ENCODE measurements at regions not wholly inside any gene's neighbourhood (a gene's known extent, or its start where the extent isn't known, plus 50 kb on each side); places are given as distances from the start of the nearest gene placed in this dataset.
"Not testable (repeated sequence)": the region's sequence is repeated elsewhere in the genome, so short reads cannot be mapped to it uniquely, and the experiment has no call there.

- DNase-seq = no peak
Observed at GRCh38 chr12:127482950-127483349, 784.0 kb upstream of the TMEM132C start.

DNA sequence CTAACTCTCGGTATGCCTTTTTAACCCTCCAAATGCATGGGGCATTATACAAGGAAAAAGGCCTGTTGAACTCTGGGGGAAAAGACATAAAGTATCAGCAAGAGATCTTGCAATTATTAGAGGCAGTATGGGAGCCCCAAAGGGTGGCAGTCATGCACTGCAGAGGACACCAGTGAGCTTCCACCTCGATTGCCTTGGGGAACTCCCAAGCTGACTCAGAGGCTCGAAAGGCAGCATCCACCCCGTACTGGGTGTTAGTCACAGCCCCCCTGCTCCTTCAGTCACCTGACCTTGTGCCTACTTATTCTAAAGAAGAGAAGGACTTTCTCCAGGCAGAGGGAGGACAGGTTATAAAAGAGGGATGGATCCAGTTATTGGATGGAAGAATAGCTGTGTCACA, 781.4 kb upstream of the TMEM132C start:
- peak; percentile 91 for DNase-seq

- DNase-seq = no peak
Observed at GRCh38 chr12:127487031-127487430, 779.9 kb upstream of the TMEM132C start.

GRCh38 chr12:127489061-127489460, 777.9 kb upstream of the TMEM132C start:
- no peak for DNase-seq

DNA sequence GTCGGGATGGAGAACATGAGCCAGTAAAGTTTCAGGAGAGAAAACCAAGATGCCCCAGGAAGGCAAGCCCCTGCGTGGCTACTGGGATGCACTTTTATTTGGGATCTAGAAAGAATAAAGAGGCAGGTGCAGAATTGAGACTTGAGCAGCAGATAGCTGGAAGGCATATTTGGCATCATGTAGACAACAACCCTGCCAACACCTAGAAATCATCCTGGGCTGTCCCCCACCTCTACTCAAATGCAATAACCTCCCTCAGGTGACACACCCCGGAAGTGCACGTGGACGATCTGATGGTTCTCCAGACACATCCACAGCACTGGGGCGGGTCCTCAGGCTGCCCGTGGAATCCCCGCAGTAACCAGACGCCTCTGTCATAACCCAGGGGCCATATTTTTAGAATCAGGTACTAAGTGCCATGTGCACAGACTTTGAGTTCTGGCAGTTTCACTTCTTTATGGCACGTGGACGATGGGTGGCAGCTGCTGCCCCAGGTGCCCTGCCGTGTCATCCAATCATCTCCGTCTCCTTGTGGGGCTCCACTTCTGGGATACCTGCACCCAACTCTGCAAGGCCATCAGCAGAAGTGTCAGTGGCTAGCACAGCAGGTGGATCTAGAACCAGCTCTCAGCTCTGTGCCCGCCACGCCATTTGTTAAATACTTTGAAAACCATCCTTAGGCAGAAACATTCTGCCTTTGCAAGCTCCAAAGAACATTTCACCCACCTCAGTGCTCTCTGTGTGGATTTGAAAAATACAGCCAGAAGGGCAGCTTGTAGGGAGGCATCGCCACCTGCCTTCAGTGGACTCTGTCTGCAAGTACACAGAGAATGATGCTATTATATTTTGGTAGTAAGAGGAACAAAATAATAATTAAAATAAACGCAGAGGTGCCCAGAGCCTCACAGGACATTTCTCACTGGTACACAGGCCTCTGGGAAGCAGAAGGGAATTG, 771.7 kb upstream of the TMEM132C start:
- DNase-seq = no peak

- DNase-seq = no peak
Observed at GRCh38 chr12:127496255-127496654, 770.7 kb upstream of the TMEM132C start.

DNA sequence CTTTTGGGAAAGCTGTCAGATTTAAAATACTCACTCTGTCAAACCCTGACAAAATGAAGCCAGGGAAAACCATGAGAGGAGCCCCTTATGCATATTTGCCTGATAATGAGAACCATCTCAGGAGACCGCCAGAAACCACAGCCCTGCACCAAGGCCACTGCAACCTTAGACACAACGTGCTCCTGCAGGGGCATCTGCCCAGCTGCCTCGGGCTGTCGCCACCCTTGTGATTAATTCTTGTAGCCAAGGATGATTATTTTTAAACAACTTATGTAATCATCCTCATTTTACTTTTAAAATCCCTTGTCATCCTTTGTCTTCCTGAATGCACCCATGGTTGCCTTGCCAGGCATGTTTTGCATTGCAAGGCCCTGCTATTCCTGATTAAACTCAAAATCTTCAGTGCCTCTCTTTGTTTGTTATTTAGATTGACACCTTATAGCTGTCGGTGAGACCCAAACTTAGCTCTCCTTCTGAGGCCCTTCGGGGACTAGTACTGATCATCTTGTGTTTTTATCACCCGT, 766.4 kb upstream of the TMEM132C start:
- no peak for DNase-seq

DNA sequence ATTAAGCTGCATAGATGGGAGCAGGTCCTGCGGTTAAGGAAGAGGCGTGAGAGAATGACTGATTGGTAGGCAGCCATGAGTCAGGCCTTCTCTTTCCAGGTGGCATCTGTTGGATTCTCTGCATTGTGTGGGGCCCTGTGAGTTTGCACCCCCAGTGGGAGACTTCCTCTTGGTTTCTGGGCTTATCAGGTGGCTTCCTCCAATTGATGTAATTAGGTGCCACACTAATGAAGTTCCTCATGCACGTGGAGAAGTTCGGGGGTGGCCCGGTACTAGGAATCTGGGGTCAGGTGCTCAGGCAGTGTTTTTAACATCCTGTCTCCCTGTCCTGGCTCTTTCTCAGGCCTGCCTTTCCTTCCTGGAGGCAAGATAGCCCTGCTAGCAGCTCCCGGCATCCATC, 765.1 kb upstream of the TMEM132C start:
- no peak for DNase-seq

- DNase-seq = no peak
Observed at GRCh38 chr12:127503246-127503645, 763.7 kb upstream of the TMEM132C start.

DNA sequence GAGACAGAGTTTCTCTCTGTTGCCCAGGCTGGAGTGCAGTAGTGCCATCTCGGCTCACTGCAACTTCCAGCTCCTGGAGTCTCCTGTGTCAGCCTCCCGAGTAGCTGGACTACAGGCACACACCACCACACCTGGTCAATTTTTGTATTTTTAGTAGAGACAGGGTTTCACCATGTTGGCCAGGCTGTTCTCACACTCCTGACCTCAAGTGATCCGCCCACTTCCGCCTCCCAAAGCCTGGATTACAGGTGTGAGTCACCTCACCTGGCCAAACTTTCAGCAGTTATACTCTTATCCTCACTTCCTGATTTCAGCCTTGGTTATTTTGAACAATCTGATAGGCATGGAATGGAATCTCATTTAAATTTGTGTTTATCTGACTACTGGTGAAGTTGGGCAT, 763.0 kb upstream of the TMEM132C start:
- DNase-seq = not testable (repeated sequence)

DNA sequence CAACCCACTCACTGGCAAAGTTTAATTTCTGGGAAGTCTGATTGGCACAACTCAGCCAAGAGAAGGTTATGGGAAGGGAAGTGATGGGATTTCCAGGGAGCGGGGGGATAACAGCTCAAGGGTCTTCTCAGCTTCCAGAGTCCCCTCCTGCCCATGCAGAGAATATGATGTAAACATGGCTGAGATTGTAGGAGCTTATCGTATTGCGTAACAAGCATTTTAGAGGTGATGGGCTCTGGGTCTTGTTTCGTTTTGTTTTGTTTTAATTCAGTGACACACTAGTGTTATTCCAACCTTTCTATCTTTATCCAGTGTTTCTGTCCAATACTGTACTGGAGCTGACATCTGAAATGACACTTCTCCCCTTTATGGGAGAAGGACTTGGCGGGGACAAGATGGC, 762.1 kb upstream of the TMEM132C start:
- no peak for DNase-seq

- DNase-seq = no peak
Observed at GRCh38 chr12:127507341-127507740, 759.6 kb upstream of the TMEM132C start.

DNA sequence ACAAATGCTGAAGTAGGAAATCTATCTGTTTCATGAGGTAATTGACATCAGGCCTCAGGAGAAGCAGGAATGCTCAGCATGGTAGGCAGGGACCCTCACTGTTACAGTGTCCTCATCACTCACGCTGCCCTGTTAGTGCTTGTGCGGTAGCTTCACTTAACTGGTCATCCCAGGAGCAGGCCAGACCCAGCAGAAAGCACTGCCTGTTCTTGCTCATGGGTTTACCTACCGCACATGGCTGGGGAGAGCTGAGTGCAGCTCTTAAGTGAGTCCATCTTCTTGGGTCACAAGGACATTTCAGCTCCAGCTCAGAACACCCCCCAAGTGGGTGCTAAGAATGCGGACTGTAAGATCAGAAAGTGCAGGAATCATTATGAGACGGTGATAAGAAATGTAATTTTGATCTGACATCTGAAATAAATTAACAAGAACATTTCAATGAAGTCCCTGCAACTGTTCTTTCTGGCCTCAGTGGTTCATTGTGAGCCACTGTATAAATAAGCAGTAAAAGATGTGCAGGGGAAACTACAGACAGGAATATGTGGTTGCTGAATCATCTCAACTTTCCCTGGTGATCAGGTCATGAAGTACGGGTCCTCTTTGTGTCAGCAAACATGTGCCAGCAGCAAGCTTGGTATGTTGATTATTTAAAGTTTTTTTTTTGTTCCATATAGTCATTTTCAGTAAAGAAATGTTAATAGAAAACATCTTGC, 757.7 kb upstream of the TMEM132C start:
- DNase-seq = peak; percentile 38

DNA sequence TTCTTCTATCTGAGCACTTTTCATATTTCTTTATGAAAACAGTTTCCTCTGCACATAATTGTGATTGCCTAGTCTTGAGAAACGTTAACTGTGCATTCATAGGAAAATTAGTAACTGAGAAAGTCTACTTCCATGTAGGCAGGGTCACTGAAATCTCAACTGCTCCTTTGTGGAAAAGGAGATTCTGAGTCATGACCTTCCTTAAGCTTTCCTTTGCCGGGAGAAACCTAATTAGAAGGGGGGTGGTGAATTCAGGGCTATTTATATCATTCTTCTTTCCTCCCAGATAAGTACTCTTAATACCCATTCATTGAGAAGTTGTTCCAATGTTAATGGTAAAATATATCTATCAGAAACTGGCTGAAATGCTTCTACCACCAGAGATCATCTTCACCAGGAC, 751.0 kb upstream of the TMEM132C start:
- peak; percentile 15 for DNase-seq

GRCh38 chr12:127516467-127516866, 750.5 kb upstream of the TMEM132C start:
- no peak for DNase-seq

GRCh38 chr12:127519779-127520178, 747.2 kb upstream of the TMEM132C start:
- DNase-seq = no peak

GRCh38 chr12:127526925-127527324, 740.0 kb upstream of the TMEM132C start:
- no peak for DNase-seq

- DNase-seq = no peak
Observed at GRCh38 chr12:127528551-127528950, 738.4 kb upstream of the TMEM132C start.

GRCh38 chr12:127531542-127531941, 735.4 kb upstream of the TMEM132C start:
- DNase-seq = no peak

GRCh38 chr12:127533353-127533752, 733.6 kb upstream of the TMEM132C start:
- no peak for DNase-seq

DNA sequence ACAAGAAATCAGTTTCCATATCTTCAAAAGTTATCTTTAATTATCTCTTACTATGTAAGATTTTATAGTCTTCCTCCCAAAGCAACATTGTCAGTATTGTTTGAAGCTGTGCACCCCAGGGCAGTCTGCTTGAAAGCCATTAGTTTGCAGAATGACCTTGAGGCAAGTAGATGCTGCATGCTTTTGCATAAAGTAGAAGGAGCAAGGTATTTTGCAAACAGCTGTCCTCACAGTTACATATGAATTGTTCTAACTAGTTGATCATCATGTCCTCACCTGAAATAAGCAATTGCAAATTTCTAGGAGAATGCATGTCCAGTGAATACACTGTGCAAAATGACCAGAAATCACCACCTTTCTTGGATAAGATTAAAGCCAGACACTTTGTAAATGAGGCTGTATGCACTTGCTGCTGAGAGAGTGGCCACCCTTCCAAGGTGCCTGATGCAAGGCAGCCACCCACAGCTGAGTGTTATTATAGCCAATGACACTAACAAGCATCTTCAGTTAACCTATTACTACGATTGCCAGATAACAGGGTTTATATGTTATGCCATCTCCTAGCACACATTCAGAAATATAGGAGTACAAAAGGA, 730.0 kb upstream of the TMEM132C start:
- no peak for DNase-seq

GRCh38 chr12:127538316-127538715, 728.7 kb upstream of the TMEM132C start:
- no peak for DNase-seq

DNA sequence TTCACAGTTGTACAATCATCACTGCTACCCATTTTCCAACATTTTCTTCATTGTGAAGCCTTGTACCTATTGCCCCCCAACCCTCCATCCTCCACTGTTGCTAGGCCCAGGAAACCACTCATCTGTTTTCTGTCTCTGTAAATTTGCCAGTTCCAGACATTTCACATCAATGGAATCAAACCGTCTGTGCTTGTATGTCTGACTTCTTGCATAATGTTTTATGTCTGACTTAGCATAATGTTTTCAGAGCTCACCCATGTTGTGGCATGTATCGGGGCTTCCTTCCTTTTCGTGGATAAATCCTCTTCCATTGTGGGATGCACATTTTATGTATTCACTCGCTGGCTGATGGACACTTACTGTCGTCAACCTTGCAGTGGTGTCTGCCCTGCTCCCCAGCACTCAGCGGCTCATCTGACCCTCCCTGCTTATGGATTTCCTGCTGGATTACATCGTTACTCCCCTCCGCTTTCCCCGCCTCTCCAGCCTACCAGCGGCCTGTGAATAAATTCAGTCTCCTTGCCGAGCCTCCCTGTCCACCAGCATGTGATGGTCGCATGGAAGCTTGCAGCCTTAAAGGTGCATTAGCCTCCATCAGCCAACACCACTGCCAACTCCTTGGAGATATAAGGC, 727.6 kb upstream of the TMEM132C start:
- DNase-seq = no peak

All from amniotic stem cell (primary cell).